HG03108 (cell line): ENCODE measurements at regions not wholly inside any gene's neighbourhood (a gene's known extent, or its start where the extent isn't known, plus 50 kb on each side); places are given as distances from the start of the nearest gene placed in this dataset.

Experiments used
- ATAC-seq: cut with Tn5 transposase; IDR thresholded peaks from one replicate; pipeline ENCODE4 v1.9.1; 2021; ENCODE audit warnings: moderate library complexity; ENCODE audit not compliant: unreplicated experiment

DNA sequence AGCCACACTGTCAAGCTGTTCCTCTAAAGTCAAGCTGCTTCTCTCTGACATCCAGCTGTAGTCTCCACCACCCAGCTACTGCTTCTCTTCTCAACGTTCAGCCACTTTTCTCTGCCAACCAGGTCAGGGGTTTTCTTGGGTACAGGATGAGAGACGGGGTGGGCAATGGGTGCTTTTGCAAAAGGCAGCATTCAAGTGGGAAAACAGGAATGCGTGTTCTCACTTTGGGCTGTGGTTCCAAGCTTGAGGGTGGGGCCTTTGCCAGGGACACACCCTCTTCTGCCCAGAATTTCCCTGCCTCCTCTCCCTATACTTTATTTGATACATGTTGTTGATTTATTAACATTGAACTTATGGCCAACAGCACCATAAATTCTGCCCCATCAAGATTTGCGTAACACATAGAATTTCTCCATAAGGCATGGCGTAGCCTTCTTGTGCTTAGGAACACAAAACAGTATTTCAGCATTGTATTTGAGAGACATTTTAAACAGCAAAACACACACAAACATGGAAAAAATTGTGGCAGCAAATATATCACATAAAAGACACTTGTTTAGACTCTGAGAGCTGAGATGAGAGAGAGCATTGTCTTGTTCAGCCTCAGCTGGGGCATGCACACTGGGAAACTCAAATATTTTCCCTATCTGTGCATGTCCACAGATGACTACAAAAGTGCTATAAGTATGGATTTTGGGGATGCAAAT, 392.8 kb downstream of the SLITRK6 start:
- ATAC-seq, result no peak

GRCh38 chr13:85405316-85405897, 393.8 kb downstream of the SLITRK6 start:
- no peak for ATAC-seq

DNA sequence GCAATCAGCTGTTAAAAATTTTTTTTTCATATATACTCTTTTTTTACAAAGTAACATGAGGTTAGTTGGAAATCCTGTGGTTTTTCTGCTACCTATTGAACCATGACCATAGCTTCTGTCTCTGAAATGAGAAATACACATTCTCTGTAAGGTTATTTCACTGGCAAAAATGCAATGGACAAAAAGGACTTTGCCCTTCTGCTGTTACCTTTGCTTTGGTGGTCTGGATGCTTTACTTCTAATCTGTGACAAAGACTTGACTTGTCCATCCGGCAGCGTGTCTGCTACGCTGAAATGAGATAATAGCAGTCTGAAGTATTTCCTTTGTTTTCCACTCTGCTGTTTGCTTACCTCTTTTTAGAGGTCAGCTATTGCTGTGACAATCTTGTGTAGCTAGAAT, 412.8 kb downstream of the SLITRK6 start:
- ATAC-seq, result no peak

GRCh38 chr13:85383291-85383690, 415.9 kb downstream of the SLITRK6 start:
- ATAC-seq, result no peak

GRCh38 chr13:85381082-85381481, 418.1 kb downstream of the SLITRK6 start:
- ATAC-seq, result no peak

- ATAC-seq, result no peak
These were observed 419.2 kb downstream of the SLITRK6 start for GRCh38 chr13:85379991-85380390.

GRCh38 chr13:85379433-85379832, 419.8 kb downstream of the SLITRK6 start:
- ATAC-seq, result no peak

GRCh38 chr13:85377783-85378182, 421.4 kb downstream of the SLITRK6 start:
- no peak for ATAC-seq

GRCh38 chr13:85373322-85373721, 425.9 kb downstream of the SLITRK6 start:
- no peak for ATAC-seq

DNA sequence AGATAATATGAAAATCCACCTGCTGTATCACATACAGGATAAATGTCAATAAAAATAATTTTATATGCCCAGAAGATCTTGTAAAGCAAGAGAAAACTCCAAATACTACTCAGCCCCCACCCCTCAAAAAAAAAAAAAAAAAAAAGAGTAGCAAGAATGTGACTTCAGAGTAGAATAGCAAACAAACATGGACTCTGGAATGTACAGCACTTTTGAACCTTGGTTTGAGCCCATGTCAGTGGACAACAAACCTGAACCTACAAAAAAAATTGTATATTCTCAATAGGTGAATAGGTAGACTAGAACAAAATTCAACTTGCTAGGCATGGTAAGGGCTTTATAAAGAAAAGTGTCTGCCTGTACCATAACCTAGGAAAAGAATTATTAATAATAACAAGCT, 428.0 kb downstream of the SLITRK6 start:
- ATAC-seq, result no peak

DNA sequence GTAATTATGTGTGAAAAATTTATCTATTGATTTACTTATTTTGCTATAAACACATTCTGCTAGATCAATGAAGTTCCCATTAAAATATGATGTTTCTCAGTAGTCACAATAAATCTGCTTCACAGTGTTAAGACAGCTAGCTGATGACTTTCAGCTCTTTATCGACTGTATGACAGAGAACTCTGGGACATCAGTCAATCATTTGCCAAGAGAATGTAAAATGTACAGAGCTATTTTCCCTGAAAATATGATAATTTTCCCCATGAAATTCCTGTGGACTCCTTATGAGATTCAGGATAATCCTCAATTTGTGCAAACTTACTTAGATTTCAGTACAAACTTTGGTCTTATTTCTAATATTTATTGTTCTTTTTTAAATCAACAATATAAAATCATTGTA, 430.5 kb downstream of the SLITRK6 start:
- no peak for ATAC-seq

DNA sequence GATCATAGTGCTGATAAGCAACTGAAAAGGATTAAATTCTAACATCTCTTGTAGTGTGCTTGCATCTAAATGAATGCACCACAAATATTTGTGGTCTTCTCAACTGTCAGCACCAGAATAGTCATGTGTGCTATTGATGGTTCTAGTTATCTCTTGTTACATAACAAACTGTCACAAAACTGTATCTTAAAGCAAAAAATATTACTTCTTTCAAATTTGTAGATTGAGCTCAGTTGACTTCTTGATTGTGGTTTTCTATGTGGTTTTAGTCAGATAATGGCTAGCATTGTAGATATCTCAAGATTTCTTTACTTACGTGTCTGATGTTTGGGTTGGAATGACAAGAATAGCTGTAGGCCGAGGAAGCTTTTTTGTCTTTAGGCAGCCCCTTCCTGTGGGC, 431.3 kb downstream of the SLITRK6 start:
- no peak for ATAC-seq

DNA sequence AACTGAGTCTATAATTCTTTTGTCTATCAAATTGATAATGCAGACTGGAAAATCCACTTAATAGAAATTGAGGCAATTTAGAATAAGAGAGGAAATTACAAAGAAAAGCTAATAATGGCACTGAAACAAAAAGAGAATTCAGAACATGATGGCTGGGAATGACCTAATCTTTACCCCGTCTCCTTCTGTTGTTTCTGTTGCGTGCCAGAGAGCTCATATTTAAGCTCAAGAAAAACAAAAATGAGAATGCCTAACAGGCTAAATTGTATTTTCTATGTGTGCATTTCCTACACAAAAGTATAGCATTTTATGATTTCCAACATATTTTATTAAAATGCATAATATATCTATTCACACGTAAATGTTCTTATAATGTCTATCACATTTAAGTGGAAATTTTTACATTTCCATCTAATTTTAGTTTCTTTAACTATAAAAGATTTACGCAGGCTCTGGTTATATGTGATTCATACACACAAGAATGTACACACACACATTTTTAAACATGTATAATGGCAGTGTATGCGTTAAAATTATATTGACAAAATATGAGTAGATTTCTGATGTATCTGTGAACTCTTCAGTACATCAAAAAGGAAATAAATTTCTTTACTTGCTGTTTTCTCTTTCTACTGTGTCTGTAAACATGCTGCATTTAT, 432.3 kb downstream of the SLITRK6 start:
- no peak for ATAC-seq

GRCh38 chr13:85363504-85363903, 435.7 kb downstream of the SLITRK6 start:
- ATAC-seq, result no peak

- no peak for ATAC-seq
These were observed 436.2 kb downstream of the SLITRK6 start for GRCh38 chr13:85362980-85363379.

DNA sequence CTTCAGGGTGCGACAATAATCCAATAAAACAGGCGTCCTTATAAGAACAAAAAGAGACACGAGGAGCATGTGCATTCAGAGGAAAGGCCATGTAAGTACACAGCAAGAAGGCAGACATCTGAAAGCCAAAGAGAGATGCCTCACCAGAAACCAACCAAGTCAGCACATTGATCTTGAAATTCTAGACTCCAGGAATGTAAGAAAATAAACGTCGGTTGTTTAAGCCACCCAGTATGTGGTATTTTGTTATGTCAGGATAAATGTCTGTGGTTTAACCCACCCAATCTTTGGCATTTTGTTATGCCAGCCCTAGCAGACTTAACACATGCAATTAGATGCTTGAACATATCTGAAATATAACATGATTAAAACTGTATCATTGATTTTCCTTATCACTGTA, 452.0 kb downstream of the SLITRK6 start:
- ATAC-seq, result no peak

GRCh38 chr13:85334187-85334586, 465.0 kb downstream of the SLITRK6 start:
- no peak for ATAC-seq

DNA sequence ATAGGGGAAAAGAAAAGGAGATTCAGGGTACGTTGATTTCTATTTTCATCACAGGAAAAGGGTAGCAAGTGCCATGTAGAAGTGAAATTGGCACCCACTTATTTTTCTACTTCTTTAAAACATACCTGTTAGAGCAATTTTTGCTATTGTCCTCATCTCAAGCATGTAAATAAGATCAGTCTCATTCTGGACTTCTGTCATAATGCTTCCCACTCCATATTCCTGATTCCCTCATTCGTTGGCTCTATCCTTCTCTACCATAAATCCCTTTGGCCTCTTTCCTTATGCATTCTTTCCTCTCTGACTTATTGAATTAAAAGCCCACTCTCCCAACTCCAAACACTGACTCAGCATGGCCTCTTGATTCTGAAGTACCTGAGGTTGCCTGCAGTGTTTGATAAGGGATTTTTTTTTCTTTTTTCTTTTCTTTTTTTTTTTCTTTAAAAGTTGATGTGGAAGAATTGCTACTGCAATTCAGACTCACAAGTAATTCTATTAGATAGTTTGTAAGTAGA, 465.7 kb downstream of the SLITRK6 start:
- ATAC-seq, result no peak

DNA sequence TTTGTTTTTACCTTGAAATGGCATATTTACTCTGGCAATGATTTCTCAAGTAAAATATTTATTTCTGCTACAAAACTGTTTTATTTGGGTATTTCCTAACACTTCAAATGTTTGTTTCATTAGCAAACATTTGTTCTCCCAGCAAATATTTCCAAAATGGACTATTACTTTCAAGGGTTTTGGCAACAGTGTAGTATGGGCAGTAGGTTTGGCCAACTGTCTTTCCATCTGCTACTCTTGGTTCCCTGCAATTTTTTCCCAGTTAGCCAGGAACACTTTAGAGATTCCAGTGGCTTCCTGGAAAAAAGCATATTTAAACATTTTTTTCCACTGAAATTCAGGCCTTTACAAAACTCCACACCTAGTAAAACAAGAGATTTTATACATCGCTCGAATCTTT, 466.6 kb downstream of the SLITRK6 start:
- no peak for ATAC-seq

- no peak for ATAC-seq
These were observed 477.5 kb downstream of the SLITRK6 start for GRCh38 chr13:85321734-85322133.

- ATAC-seq, result no peak
These were observed 481.4 kb downstream of the SLITRK6 start for GRCh38 chr13:85317781-85318180.

GRCh38 chr13:85316506-85317025, 482.7 kb downstream of the SLITRK6 start:
- ATAC-seq, result no peak
